GM18867 (cell line): ENCODE measurements at regions not wholly inside any gene's neighbourhood (a gene's known extent, or its start where the extent isn't known, plus 50 kb on each side); places are given as distances from the start of the nearest gene placed in this dataset.

ENCODE experiments used
- ATAC-seq: cut with Tn5 transposase; IDR thresholded peaks from one replicate; pipeline ENCODE4 v1.9.1; 2021; ENCODE audit warnings: mild to moderate bottlenecking, moderate library complexity; ENCODE audit not compliant: unreplicated experiment

GRCh38 chr22:48439560-48440135, 1388.0 kb downstream of the BRD1 start:
- ATAC-seq: no peak

DNA sequence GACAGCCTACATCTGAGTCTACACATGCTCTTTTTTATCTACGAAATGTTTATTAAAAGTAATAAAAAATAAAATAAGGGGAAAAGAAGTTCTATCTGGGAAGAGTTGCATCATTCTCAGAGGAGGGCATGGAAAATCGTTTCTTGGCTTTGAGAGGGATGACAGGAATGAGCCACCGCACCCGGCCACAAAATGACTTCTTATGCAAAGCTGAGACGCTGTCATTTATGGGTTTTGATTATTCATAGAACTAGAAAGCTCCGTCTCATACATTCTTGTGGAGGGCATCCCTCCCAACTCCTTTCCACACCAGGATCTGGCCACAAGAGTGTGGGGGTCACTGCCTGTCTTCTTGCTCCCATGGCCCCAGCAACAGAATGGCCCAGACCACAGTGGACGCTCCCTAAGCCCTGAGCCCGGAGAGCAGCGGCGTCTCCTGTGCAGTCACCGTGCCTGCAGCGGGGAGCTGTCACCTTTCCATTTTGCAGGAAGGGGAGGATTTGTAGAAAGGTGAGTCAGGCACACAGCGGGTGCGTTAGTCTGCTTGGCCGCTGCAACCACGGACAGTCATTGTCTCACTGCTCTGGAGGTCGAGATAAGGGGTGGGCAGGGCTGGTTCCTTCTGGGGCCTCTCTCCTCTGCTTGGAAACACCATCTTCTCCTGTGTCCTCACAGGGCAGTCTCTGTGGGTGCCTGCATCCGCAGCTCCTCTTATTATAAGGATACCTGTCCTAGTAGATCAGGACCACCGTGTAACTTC, 1388.7 kb downstream of the BRD1 start:
- no peak for ATAC-seq

DNA sequence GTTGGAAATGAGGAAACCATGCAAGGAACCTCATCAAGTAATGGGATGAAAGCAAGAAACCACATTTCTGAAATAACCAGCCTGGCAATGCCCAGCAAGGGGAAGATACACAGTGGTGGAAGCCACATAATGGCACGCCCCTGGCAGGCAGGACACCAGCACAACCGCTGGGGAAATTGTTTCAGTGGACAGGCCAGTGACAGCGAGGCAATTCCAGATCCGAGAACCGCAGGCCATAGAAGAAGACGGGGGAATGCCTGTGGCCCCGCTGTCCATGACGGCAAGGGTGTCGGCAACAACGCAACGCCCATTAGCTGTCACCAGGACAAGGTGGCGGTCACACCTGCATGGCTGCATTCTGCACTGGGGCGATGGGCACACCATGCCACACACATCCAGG, 1389.6 kb downstream of the BRD1 start:
- ATAC-seq: no peak

- no peak for ATAC-seq
Measured at GRCh38 chr22:48436201-48436931, 1391.3 kb downstream of the BRD1 start.

GRCh38 chr22:48434868-48435250, 1392.8 kb downstream of the BRD1 start:
- no peak for ATAC-seq

DNA sequence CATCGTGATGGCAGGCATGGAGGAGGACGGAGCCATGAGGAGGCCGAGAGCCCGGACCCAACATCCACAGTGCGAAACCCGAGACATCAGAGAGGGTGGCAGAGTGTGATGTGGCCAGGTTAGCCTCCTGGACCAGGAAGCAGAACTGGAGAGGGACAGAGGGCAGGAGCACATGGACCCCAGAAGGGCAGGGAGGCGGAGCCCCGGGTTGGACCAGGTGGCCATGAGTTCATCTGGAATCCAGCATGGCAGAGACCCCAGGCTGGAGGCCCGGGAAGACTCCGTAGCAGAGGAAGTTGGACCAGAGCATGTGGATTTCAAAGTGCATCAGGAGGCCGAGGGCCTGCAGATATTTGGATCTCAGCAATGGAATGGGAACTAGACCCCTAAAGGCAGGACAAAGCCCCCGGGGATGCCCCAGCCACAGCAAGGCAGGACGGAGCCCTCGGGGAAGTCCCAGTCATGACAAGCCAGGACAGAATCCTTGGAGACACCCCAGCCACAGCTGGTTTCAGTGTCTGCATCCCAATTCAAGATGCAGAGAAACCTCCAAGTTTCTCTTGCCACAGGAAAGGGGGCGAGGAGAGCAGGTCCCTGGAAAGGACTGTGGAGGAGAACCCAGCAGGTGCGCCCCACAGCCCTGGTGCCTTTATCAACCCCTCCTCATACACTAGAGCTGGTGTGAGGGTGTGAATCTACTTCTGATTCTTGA, 1393.4 kb downstream of the BRD1 start:
- ATAC-seq: no peak

GRCh38 chr22:48433647-48434046, 1394.0 kb downstream of the BRD1 start:
- no peak for ATAC-seq

GRCh38 chr22:48432781-48433518, 1394.7 kb downstream of the BRD1 start:
- ATAC-seq: no peak

DNA sequence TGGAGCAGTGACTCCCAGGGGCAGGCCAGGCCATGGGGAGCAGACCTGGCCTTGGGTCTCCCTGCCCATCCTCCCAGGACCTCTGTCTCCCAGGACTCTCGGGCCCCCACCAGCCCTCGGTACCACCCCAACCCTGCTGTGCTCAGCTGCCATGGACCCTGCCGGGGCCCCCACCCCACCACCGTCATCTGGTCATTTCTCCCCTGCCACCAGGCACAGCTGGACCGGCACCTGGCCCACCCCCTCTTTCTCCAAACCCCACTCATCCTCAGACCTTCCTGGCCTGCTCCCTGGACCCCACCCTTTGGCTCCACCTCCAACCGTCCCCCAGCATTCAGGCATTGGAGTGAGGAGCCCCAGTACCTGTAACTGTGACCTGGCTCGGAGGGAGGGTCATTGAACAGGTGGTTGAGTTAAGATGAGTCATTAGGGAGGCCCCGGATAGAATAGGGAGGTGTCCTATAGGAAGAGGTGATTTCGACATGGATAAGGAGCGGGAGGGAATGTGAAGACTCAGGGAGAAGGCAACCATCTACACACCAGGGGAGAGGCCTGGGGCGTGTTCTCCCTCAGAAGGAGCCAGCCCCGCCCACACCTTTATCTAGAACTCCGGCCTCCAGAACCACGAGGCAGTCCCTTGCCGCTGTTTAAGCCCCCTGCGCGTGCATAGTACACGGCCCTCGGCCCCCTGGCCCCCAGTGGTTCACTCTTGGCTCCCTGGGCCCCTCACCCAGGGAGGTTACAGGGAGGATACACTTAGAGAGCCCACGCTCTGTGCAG, 1395.9 kb downstream of the BRD1 start:
- no peak for ATAC-seq

DNA sequence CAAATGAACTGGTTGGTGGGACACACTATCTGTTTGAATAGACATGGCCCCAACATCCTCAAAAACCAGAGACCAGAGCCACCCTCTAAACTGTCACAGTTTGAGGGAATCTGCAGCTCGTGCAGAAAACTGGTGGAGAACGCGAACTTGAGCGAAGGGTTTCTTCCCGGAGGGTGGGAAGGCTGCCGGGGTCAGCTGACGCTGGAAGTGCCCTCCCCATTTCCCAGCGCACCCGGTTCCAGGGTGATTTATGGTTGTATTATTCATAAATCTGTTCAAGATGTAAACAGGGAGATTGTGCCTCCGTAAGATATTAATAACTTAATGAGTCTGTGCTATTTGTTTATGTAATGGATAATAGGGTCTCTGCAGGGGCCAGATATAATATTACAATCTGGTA, 1396.7 kb downstream of the BRD1 start:
- no peak for ATAC-seq

GRCh38 chr22:48429446-48430020, 1398.1 kb downstream of the BRD1 start:
- ATAC-seq: no peak

DNA sequence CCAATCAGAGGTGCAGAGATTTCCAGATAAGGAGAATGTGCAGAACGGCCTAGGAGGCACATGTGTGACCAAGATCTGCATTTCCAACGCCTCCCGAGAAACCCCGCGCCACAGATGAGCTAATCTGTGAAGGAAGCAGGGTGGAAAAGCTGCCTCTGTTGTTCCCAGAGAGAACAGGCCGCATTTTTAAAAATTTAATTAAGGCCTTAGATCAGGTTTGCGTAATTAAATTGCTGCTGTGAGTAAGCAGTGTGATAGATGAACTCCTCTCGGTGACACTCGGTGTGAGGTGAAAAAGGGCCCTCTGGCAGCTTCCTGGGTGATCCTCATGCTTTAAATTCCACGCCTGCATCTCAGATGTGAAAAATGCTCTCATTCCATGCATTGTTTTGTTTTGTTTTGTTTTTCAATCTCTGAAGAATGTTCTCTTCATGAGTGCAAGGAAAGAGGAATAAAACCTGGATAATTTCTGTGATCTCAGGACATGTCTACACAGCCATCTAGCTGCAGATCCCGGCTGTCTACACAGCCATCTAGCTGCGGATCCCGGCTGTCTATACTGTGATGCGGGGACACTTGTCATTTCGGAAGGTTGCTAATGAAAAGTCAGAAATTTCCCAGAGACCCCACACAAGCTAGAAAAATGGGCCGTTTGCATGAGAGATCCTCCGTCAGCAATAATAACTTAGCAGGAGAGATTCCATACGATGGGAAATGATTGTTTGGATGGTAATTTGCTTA, 1398.9 kb downstream of the BRD1 start:
- ATAC-seq: no peak

DNA sequence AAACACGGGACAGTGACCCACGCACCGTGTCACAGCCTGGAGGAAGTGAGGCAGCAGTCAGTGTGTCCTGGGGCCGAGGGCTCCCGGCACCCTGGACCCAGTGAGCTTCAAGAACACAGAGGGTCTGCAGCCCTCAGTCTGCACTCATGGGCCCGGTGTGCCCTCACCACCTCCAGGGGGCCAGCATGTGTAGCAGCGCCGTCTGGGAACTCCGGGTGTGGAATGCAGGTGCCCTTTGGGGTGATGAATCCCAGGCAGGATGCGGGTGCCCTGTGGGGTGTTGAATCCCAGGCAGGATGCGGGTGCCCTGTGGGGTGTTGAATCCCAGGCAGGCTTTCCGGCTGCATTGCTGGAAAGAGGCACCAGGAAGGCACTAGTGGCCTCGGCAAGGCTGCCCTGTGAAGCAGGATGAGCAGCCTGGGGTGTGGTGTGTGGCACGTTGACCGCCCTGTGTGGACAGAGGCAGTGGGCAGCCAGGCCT, 1399.9 kb downstream of the BRD1 start:
- ATAC-seq: no peak

- ATAC-seq: no peak
Measured at GRCh38 chr22:48426466-48427380, 1401.0 kb downstream of the BRD1 start.

GRCh38 chr22:48425641-48426040, 1402.0 kb downstream of the BRD1 start:
- no peak for ATAC-seq

GRCh38 chr22:48425091-48425506, 1402.6 kb downstream of the BRD1 start:
- ATAC-seq: no peak

GRCh38 chr22:48424661-48425060, 1403.0 kb downstream of the BRD1 start:
- ATAC-seq: no peak

DNA sequence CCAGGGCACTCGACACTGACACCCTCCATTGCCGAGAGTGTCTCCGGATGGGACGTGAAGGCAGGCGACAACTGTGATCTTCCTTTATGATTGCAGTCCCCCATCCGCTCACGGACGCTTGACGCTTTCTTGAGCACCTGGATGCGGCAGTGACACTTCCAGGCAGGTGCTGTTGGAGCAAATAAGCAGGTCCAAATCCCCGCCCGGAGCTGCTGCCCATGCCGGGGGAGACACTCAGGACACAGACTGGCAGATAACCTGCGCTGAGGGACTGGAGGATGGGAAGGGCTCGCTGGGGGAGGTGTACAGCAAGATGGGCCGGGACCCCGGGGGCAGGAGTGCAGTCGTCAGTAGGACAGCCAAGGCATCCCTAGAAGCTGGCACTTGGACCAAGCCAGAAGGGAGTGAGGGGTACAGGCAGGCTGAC, 1403.5 kb downstream of the BRD1 start:
- no peak for ATAC-seq
